Activated CD8-positive, alpha-beta memory T cell treated with anti-CD3 and anti-CD28 coated beads, Interleukin-2, amount 50 U/mL, for 1 hour (primary cell): ENCODE measurements at regions not wholly inside any gene's neighbourhood (a gene's known extent, or its start where the extent isn't known, plus 50 kb on each side); places are given as distances from the start of the nearest gene placed in this dataset.
"Not testable (repeated sequence)": the region's sequence is repeated elsewhere in the genome, so short reads cannot be mapped to it uniquely, and the experiment has no call there.

Source experiments
- DNase-seq: peaks from one replicate; pipeline ENCODE4 v3.0.0-alpha.2; 2020; ENCODE audit errors: extremely low read depth

DNA sequence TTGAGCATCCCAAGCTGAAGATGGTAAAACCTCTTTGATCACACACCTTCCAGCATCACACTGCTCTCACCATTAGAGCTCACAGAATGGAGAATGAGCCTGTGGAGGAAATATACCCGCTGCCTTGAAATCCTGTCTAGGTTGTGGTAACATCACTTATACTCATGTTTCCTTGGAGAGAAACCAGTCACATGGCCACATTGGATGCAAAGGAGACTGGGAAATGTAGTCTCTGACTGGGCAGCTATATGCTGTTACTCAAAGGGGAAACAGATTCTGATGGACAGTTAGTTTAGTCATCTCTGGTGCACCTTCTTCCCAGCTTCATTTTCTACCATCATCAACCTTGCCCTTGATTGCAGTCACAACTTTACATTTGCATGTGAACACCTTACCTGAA is 286.3 kb downstream of the ANKRD50 start:
- DNase-seq = no peak

GRCh38 chr4:124427095-124427767 is 285.3 kb downstream of the ANKRD50 start:
- DNase-seq = no peak

GRCh38 chr4:124428648-124429047 is 283.9 kb downstream of the ANKRD50 start:
- no peak for DNase-seq

- DNase-seq = no peak
Measured at GRCh38 chr4:124429746-124430250, 282.7 kb downstream of the ANKRD50 start.

GRCh38 chr4:124431653-124432192 is 280.8 kb downstream of the ANKRD50 start:
- DNase-seq = no peak

GRCh38 chr4:124432500-124432899 is 280.0 kb downstream of the ANKRD50 start:
- no peak for DNase-seq

GRCh38 chr4:124433044-124433443 is 279.5 kb downstream of the ANKRD50 start:
- no peak for DNase-seq

DNA sequence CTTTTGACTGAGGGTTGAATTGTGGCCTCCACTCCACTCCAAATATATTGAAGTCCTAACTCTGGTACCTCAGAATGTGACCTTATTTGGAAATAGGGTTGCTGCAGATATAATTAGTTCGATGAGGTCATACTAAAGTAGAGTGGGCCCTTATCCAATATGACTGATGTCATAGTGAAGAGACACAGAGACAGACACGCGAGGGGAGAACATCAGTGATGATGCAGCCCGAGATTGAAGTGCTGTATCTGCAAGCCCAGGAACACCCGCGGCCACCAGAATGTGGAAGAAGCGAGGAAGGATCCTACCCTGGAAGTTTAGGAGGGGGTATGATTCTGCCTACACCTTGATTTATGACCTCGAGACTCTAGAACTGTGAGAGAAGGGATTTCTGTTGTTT is 279.0 kb downstream of the ANKRD50 start:
- DNase-seq = no peak

DNA sequence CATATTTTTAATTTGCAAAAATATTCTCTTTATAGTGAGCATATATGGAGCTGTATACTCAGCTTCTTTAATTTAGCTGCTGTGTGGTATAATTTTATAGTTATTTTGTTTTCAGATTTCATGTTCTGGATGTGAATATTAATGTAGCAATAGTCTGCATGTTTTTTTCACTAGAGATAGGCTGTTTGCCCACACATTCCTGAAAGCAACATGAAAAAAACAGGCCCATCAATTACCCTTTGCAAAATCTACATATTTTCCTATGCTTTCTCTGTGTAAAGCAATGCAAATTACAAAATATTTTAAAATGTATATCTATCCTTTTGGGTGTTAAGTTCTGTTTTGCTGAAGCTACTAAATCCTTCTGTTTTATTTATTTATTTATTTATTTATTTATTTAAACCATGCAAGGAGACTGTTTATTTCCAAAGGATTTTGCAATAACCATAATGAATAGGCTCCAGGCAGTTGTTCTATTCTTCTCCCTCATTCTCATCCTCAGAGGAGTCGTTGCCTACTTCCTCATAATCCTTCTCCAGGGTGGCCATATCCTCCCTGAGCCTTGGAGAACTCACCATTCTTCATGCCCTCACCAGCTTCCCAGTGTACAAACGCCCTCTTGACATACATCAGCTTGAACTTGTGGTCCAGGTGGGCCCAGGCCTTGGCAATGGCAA is 277.1 kb downstream of the ANKRD50 start:
- no peak for DNase-seq

DNA sequence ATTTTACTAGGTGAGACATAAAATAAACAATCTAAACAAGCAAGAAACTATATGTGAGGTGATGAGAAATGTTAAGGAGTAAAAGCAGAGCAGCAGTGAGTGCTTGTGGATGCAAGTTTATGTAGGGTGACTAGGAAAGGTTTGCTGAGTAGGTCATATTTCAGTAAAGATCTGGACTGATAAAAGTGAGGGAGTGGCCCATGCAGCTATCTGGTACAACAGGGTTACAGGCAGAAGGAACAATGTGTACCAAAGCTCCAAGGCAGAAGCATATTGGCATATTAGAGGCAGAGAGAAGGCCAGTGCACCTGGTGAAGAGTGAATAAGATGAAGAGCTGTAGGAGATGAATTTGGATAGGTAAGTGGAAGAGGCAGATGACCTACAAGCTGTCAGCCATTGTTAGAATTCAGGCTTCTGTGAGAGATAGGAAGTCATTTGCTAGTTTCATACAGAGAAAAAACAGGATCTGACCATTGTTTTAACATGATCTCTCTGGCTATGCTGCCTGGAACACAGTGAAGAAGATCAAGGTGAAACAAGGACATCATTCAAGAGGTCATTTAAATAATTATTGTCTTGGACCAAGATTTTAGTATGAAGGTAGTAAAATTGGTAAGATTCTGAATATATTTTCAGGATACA is 274.6 kb downstream of the ANKRD50 start:
- no peak for DNase-seq

GRCh38 chr4:124445071-124445470 is 267.5 kb downstream of the ANKRD50 start:
- no peak for DNase-seq

GRCh38 chr4:124449881-124450280 is 262.7 kb downstream of the ANKRD50 start:
- DNase-seq = no peak

GRCh38 chr4:124450851-124451250 is 261.7 kb downstream of the ANKRD50 start:
- no peak for DNase-seq

DNA sequence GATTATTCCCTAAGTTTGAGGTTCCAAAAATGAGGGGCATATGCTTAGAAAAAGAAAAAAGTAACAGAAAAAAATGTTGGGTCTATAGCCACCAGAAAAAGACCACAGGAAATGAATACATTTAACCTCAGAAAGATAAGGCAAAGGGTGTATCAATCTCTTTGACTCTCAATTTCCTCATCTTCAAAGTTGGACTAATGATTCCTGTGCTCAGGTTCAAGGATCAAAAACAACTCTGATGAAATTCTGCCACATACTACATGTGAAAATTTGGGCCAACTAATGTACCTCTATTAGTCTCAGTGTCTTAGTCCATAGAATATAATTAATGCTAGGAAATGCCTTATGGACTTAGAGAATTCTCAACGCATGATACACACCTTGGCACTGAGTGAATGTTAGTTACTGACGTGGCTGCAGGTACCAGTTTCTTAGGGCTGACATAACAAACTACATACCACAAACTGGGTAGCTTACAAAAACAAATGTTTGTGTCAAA is 257.7 kb downstream of the ANKRD50 start:
- no peak for DNase-seq

DNA sequence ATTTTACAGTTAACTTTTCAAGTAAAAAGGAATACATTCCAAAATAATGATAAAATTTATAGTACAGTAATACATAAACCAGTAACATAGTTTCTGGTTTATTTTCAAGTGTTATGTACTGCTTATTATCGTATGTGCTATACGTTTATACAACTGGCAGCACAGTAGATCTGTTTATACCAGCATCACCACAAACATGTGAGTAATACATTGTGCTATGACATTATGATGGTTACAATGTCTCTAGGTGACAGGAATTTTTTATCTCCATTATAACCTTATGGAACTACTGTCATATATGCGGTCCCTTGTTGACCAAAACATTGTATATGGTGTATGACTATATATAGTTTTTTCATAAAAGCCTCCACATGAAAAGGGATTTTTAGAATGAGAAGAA is 256.9 kb downstream of the ANKRD50 start:
- no peak for DNase-seq

- no peak for DNase-seq
Measured at GRCh38 chr4:124459196-124459940, 253.2 kb downstream of the ANKRD50 start.

GRCh38 chr4:124459941-124460310 is 252.6 kb downstream of the ANKRD50 start:
- no peak for DNase-seq

DNA sequence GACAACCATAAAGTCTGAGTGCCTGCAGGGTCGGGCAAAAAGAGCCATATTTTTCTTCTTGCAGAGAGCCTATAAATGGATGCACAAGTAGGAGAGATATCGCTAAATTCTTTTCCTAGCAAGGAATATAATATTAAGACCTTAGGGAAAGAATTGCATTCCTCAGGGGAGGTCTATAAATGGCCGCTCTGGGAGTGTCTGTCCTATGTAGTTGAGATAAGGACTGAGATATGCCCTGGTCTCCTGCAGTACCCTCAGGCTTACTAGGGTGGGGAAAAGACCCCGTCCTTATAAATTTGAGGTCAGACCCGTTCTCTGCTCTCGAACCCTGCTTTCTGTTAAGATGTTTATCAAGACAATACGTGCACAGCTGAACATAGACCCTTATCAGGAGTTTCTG is 250.9 kb downstream of the ANKRD50 start:
- not testable (repeated sequence) for DNase-seq

GRCh38 chr4:124462954-124463828 is 249.3 kb downstream of the ANKRD50 start:
- no peak for DNase-seq

DNA sequence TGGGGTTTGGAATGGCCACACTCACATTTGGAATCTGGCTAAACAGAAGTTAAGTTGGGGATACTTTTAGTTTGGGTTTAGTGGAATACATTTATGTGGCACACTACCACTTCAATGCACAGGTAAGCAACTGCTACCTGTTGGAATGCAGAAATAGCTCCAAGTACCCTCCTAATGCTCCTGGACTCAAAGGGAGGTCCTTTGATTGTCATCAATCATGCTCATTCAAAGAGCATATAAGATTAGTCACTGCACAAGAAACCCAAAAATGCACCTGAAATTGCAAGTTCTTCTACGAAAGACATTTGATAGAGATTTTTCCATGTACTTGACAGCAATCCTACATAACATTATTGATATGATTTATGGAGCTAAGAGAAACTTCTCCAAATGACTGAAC is 247.7 kb downstream of the ANKRD50 start:
- no peak for DNase-seq

GRCh38 chr4:124468360-124468759 is 244.2 kb downstream of the ANKRD50 start:
- no peak for DNase-seq
